Tibial nerve (tissue), 4 donors: ENCODE measurements at regions not wholly inside any gene's neighbourhood (a gene's known extent, or its start where the extent isn't known, plus 50 kb on each side); places are given as distances from the start of the nearest gene placed in this dataset.

Source experiments
- EP300 ChIP-seq, 2 donors: sonication (generic); formaldehyde crosslinking; IDR thresholded peaks; one replicate each; pipeline ENCODE4 v1.6.1; 2017; ENCODE audit warnings: antibody characterized with exemption in 2 of 2, mild to moderate bottlenecking in 1 of 2
- POLR2A ChIP-seq, 2 donors: fragments of 450-650 bp; IDR thresholded peaks; one replicate each; pipeline ENCODE4 v1.6.1; 2017; ENCODE audit warnings: antibody characterized with exemption in 2 of 2, mild to moderate bottlenecking in 2 of 2, moderate library complexity in 2 of 2
- TF ChIP-seq, protein P1 (sequence below), 5 experiments: fragments of 200-600 bp in 3 of 5; fragments of 450-650 bp in 2 of 5; sonication (generic) in 3 of 5; IDR thresholded peaks; one replicate each; pipeline ENCODE4 v1.5.1; 2016 to 2019; ENCODE audit warnings: antibody characterized with exemption in 5 of 5, mild to moderate bottlenecking in 3 of 5, moderate library complexity in 2 of 5

DNA sequence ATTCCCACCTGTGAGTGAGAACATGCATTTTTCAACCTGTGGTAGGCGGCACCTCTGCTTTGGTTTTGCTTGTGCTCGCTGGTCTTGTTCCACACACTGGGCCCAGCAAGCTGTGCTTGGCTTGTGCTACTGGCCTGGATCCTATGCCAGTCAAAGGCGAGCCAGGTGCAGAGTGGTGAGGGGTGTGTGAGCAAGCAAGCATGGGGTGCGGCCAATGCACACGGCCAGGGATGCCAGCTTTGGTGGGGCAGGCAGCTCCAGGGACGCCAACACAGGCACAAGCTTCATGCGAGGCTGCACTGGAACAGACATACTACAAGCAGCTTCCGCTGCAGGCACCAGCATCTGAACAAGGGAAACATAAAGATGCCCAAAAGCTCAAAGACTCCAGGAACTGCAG is 654.9 kb upstream of the EYS start:
- no peak for TF ChIP-seq POLR2A (IDR thresholded peaks at IDR 0.05)
- TF ChIP-seq, protein P1, sequence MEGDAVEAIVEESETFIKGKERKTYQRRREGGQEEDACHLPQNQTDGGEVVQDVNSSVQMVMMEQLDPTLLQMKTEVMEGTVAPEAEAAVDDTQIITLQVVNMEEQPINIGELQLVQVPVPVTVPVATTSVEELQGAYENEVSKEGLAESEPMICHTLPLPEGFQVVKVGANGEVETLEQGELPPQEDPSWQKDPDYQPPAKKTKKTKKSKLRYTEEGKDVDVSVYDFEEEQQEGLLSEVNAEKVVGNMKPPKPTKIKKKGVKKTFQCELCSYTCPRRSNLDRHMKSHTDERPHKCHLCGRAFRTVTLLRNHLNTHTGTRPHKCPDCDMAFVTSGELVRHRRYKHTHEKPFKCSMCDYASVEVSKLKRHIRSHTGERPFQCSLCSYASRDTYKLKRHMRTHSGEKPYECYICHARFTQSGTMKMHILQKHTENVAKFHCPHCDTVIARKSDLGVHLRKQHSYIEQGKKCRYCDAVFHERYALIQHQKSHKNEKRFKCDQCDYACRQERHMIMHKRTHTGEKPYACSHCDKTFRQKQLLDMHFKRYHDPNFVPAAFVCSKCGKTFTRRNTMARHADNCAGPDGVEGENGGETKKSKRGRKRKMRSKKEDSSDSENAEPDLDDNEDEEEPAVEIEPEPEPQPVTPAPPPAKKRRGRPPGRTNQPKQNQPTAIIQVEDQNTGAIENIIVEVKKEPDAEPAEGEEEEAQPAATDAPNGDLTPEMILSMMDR (IDR thresholded peaks at IDR 0.05): no peak
- TF ChIP-seq EP300 (IDR thresholded peaks at IDR 0.05): no peak
